Liver (tissue), 8 donors: ENCODE measurements at regions not wholly inside any gene's neighbourhood (a gene's known extent, or its start where the extent isn't known, plus 50 kb on each side); places are given as distances from the start of the nearest gene placed in this dataset.

Experiments
- DNase-seq: peaks from one replicate; pipeline ENCODE4 v3.0.0-alpha.2; 2017; ENCODE audit warnings: low spot score
- H3K27ac ChIP-seq, 2 donors: one replicate each; pipeline ENCODE4 v1.7.0; 2013; ENCODE audit warnings: inconsistent platforms in 2 of 2, low read length in 2 of 2, control low read depth in 1 of 2, low read depth in 1 of 2, mild to moderate bottlenecking in 1 of 2
- H3K27me3 ChIP-seq, 4 donors: one replicate each; pipeline versions ENCODE4 v1.6.1 to v1.7.0; 2013; ENCODE audit warnings: low read length in 3 of 4, inconsistent platforms in 1 of 4, mild to moderate bottlenecking in 1 of 4, moderate library complexity in 1 of 4; ENCODE audit not compliant: control insufficient read depth in 4 of 4, insufficient read depth in 4 of 4
- H3K36me3 ChIP-seq, 4 donors: one replicate each; pipeline versions ENCODE4 v1.6.1 to v1.7.0; 2013; ENCODE audit warnings: low read length in 3 of 4, mild to moderate bottlenecking in 3 of 4, low read depth in 1 of 4, moderate library complexity in 1 of 4; ENCODE audit not compliant: control insufficient read depth in 4 of 4, insufficient read depth in 3 of 4
- H3K4me1 ChIP-seq, 4 donors: one replicate each; pipeline versions ENCODE4 v1.6.1 to v1.7.0; 2013; ENCODE audit warnings: low read length in 3 of 4, mild to moderate bottlenecking in 3 of 4, moderate library complexity in 1 of 4; ENCODE audit not compliant: control insufficient read depth in 4 of 4, insufficient read depth in 4 of 4
- H3K4me3 ChIP-seq, 3 donors: one replicate each; pipeline versions ENCODE4 v1.6.1 to v1.7.0; 2013; ENCODE audit warnings: low read length in 3 of 3, control low read depth in 1 of 3, low read depth in 1 of 3, mild to moderate bottlenecking in 1 of 3
- H3K9ac ChIP-seq, 2 donors: one replicate each; pipeline ENCODE4 v1.7.0; 2013; ENCODE audit warnings: low read length in 2 of 2, mild to moderate bottlenecking in 2 of 2, moderate library complexity in 2 of 2, control low read depth in 1 of 2, low read depth in 1 of 2
- H3K9me3 ChIP-seq, 4 donors: one replicate each; pipeline versions ENCODE4 v1.6.1 to v1.7.0; 2013; ENCODE audit warnings: low read length in 3 of 4; ENCODE audit not compliant: control insufficient read depth in 4 of 4
- EGR1 ChIP-seq, 2 donors: IDR thresholded peaks; 2 replicates each; pipeline ENCODE4 v1.6.1; 2016 to 2018; ENCODE audit warnings: antibody characterized with exemption in 2 of 2, low read depth in 2 of 2
- FOXA1 ChIP-seq: IDR thresholded peaks from 2 replicates; pipeline ENCODE4 v1.6.1; 2016; ENCODE audit warnings: antibody characterized with exemption
- FOXA2 ChIP-seq: IDR thresholded peaks from 2 replicates; pipeline ENCODE4 v1.6.1; 2016; ENCODE audit warnings: antibody characterized with exemption
- GABPA ChIP-seq, 2 donors: IDR thresholded peaks in 1 of 2; conservative IDR thresholded peaks in 1 of 2; 2 replicates each; pipeline ENCODE4 v1.6.1; 2016; ENCODE audit warnings: antibody characterized with exemption in 2 of 2, mild to moderate bottlenecking in 1 of 2, moderate library complexity in 1 of 2
- HNF4A ChIP-seq, 2 donors: conservative IDR thresholded peaks; 2 replicates each; pipeline ENCODE4 v1.6.1; 2016; ENCODE audit warnings: antibody characterized with exemption in 2 of 2, mild to moderate bottlenecking in 2 of 2
- HNF4G ChIP-seq: IDR thresholded peaks from 2 replicates; pipeline ENCODE4 v1.6.1; 2016; ENCODE audit warnings: antibody characterized with exemption
- JUND ChIP-seq, 2 donors: IDR thresholded peaks; 2 replicates each; pipeline ENCODE4 v1.6.1; 2016; ENCODE audit warnings: antibody characterized with exemption in 2 of 2
- NR2F2 ChIP-seq: IDR thresholded peaks from 2 replicates; pipeline ENCODE4 v1.6.1; 2016; ENCODE audit warnings: antibody characterized with exemption
- RAD21 ChIP-seq, 2 donors: IDR thresholded peaks; 2 replicates each; pipeline ENCODE4 v1.6.1; 2016; ENCODE audit warnings: antibody characterized with exemption in 2 of 2, mild to moderate bottlenecking in 2 of 2
- RXRA ChIP-seq, 2 donors: IDR thresholded peaks; 2 replicates each; pipeline ENCODE4 v1.6.1; 2017 to 2018; ENCODE audit warnings: antibody characterized with exemption in 2 of 2, mild to moderate bottlenecking in 1 of 2
- SP1 ChIP-seq: IDR thresholded peaks from 2 replicates; pipeline ENCODE4 v1.6.1; 2018; ENCODE audit warnings: antibody characterized with exemption, mild to moderate bottlenecking
- TAF1 ChIP-seq: conservative IDR thresholded peaks from 2 replicates; pipeline ENCODE4 v1.6.1; 2016; ENCODE audit warnings: antibody characterized with exemption, mild to moderate bottlenecking
- YY1 ChIP-seq: IDR thresholded peaks from 2 replicates; pipeline ENCODE4 v1.6.1; 2016; ENCODE audit warnings: antibody characterized with exemption, mild to moderate bottlenecking
- WGBS: extraction: QIAGEN DNeasy Blood & Tissue Kit; methylation state at CpG from one replicate; pipeline ENCODE4 v1.1.7; 2013; 5-methylcytosine and 5-hydroxymethylcytosine counted together
- TF ChIP-seq, protein P1 (sequence below): IDR thresholded peaks from 2 replicates; pipeline ENCODE4 v1.6.1; 2016; ENCODE audit warnings: antibody characterized with exemption
- TF ChIP-seq, protein P2 (sequence below): fragments of 150-350 bp; IDR thresholded peaks from 2 replicates; pipeline ENCODE4 v1.5.1; 2017; ENCODE audit warnings: improper control_type of control experiment, low read depth, low read length; ENCODE audit not compliant: missing input control
- TF ChIP-seq, protein P3 (sequence below): IDR thresholded peaks from 2 replicates; pipeline ENCODE4 v1.6.1; 2016; ENCODE audit warnings: antibody characterized with exemption
- TF ChIP-seq, protein P4 (sequence below): IDR thresholded peaks from 2 replicates; pipeline ENCODE4 v1.6.1; 2016; ENCODE audit warnings: antibody characterized with exemption, mild to moderate bottlenecking
- TF ChIP-seq, protein P5 (sequence below): IDR thresholded peaks from 2 replicates; pipeline ENCODE4 v1.6.1; 2016; ENCODE audit warnings: antibody characterized with exemption
- donor health status: healthy.
- donor health status: healthy.
- donor health status: healthy.
- donor health status: healthy.
- donor health status: healthy.

DNA sequence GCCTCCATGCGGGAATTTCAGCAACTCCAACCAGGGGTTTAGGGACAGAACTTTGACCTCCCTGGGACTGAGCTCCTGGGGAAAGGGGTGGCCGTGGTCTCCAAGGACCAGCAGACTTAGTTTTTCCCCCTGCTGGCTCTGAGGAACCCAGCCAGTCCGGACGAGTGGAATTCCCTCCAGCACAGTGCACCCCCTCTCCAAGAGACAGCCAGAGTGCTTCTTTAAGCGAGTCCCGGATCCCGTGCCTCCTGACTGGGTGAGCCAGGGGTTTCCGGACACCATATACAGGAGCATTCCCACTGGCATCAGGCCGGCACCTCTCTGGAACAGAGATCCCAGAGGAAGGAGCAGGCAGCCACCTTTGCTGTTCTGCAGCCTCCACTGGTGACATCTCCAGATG is 459.5 kb downstream of the OCA2 start:
- TF ChIP-seq, protein P1, sequence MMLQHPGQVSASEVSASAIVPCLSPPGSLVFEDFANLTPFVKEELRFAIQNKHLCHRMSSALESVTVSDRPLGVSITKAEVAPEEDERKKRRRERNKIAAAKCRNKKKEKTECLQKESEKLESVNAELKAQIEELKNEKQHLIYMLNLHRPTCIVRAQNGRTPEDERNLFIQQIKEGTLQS = no peak
- TF ChIP-seq EGR1 (IDR thresholded peaks at IDR 0.05; ENCODE audit: low read depth in 2 of 2) (no peak), FOXA2 (no peak), FOXA1 (no peak), GABPA (IDR thresholded peaks at IDR 0.05 in 1 of 2, conservative IDR thresholded peaks at IDR 0.05 in 1 of 2) (no peak), TAF1 (no peak), RXRA (IDR thresholded peaks at IDR 0.05) (no peak), NR2F2 (no peak), YY1 (no peak), SP1 (no peak), RAD21 (IDR thresholded peaks at IDR 0.05) (no peak), HNF4G (no peak), JUND (IDR thresholded peaks at IDR 0.05) (no peak), HNF4A (conservative IDR thresholded peaks at IDR 0.05) (no peak)
- TF ChIP-seq, protein P2, sequence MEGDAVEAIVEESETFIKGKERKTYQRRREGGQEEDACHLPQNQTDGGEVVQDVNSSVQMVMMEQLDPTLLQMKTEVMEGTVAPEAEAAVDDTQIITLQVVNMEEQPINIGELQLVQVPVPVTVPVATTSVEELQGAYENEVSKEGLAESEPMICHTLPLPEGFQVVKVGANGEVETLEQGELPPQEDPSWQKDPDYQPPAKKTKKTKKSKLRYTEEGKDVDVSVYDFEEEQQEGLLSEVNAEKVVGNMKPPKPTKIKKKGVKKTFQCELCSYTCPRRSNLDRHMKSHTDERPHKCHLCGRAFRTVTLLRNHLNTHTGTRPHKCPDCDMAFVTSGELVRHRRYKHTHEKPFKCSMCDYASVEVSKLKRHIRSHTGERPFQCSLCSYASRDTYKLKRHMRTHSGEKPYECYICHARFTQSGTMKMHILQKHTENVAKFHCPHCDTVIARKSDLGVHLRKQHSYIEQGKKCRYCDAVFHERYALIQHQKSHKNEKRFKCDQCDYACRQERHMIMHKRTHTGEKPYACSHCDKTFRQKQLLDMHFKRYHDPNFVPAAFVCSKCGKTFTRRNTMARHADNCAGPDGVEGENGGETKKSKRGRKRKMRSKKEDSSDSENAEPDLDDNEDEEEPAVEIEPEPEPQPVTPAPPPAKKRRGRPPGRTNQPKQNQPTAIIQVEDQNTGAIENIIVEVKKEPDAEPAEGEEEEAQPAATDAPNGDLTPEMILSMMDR = no peak
- TF ChIP-seq, protein P3, sequence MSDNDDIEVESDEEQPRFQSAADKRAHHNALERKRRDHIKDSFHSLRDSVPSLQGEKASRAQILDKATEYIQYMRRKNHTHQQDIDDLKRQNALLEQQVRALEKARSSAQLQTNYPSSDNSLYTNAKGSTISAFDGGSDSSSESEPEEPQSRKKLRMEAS = no peak
- TF ChIP-seq, protein P4, sequence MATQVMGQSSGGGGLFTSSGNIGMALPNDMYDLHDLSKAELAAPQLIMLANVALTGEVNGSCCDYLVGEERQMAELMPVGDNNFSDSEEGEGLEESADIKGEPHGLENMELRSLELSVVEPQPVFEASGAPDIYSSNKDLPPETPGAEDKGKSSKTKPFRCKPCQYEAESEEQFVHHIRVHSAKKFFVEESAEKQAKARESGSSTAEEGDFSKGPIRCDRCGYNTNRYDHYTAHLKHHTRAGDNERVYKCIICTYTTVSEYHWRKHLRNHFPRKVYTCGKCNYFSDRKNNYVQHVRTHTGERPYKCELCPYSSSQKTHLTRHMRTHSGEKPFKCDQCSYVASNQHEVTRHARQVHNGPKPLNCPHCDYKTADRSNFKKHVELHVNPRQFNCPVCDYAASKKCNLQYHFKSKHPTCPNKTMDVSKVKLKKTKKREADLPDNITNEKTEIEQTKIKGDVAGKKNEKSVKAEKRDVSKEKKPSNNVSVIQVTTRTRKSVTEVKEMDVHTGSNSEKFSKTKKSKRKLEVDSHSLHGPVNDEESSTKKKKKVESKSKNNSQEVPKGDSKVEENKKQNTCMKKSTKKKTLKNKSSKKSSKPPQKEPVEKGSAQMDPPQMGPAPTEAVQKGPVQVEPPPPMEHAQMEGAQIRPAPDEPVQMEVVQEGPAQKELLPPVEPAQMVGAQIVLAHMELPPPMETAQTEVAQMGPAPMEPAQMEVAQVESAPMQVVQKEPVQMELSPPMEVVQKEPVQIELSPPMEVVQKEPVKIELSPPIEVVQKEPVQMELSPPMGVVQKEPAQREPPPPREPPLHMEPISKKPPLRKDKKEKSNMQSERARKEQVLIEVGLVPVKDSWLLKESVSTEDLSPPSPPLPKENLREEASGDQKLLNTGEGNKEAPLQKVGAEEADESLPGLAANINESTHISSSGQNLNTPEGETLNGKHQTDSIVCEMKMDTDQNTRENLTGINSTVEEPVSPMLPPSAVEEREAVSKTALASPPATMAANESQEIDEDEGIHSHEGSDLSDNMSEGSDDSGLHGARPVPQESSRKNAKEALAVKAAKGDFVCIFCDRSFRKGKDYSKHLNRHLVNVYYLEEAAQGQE = no peak
- TF ChIP-seq, protein P5, sequence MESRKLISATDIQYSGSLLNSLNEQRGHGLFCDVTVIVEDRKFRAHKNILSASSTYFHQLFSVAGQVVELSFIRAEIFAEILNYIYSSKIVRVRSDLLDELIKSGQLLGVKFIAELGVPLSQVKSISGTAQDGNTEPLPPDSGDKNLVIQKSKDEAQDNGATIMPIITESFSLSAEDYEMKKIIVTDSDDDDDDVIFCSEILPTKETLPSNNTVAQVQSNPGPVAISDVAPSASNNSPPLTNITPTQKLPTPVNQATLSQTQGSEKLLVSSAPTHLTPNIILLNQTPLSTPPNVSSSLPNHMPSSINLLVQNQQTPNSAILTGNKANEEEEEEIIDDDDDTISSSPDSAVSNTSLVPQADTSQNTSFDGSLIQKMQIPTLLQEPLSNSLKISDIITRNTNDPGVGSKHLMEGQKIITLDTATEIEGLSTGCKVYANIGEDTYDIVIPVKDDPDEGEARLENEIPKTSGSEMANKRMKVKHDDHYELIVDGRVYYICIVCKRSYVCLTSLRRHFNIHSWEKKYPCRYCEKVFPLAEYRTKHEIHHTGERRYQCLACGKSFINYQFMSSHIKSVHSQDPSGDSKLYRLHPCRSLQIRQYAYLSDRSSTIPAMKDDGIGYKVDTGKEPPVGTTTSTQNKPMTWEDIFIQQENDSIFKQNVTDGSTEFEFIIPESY = no peak
- Histone ChIP-seq H3K4me3 (no peak overlapping the region), H3K4me1 (no peaks in the 10 kb centered on the region), H3K36me3 (no peaks in the 10 kb centered on the region), H3K27ac (no peak overlapping the region), H3K27me3 (peaks cover 0 to 5% (median 0%) of the 10 kb centered on the region in 4 donors), H3K9me3 (peaks cover 0 to 7% (median 0%) of the 10 kb centered on the region in 4 donors), H3K9ac (no peak overlapping the region)
- no peak for DNase-seq
- 84% methylated on average over 9 of the region's 9 CpGs for WGBS
